ENCODE measurements at regions not wholly inside any gene's neighbourhood (a gene's known extent, or its start where the extent isn't known, plus 50 kb on each side); places are given as distances from the start of the nearest gene placed in this dataset.

- no peak for DNase-seq (ENCODE audit: low spot score)
Measured at GRCh38 chr13:59488436-59488835, 675.3 kb downstream of the DIAPH3 start.

GRCh38 chr13:59490651-59491050, 673.1 kb downstream of the DIAPH3 start:
- no peak for DNase-seq (ENCODE audit: low spot score)

- DNase-seq (ENCODE audit: low spot score), result no peak
Measured at GRCh38 chr13:59492030-59492636, 671.6 kb downstream of the DIAPH3 start.

GRCh38 chr13:59493436-59493965, 670.2 kb downstream of the DIAPH3 start:
- no peak for DNase-seq (ENCODE audit: low spot score)

GRCh38 chr13:59494151-59494550, 669.6 kb downstream of the DIAPH3 start:
- DNase-seq (ENCODE audit: low spot score), result no peak

GRCh38 chr13:59494560-59494970, 669.2 kb downstream of the DIAPH3 start:
- no peak for DNase-seq (ENCODE audit: low spot score)

- DNase-seq (ENCODE audit: low spot score), result no peak
Measured at GRCh38 chr13:59495299-59495698, 668.4 kb downstream of the DIAPH3 start.

- no peak for DNase-seq (ENCODE audit: low spot score)
Measured at GRCh38 chr13:59495936-59496512, 667.7 kb downstream of the DIAPH3 start.

GRCh38 chr13:59497621-59498247, 666.0 kb downstream of the DIAPH3 start:
- DNase-seq (ENCODE audit: low spot score), result no peak

GRCh38 chr13:59501004-59501403, 662.7 kb downstream of the DIAPH3 start:
- no peak for DNase-seq (ENCODE audit: low spot score)

GRCh38 chr13:59504407-59504806, 659.3 kb downstream of the DIAPH3 start:
- DNase-seq (ENCODE audit: low spot score), result no peak

GRCh38 chr13:59510386-59510785, 653.3 kb downstream of the DIAPH3 start:
- DNase-seq (ENCODE audit: low spot score), result no peak

- no peak for DNase-seq (ENCODE audit: low spot score)
Measured at GRCh38 chr13:59513686-59514085, 650.0 kb downstream of the DIAPH3 start.

- no peak for DNase-seq (ENCODE audit: low spot score)
Measured at GRCh38 chr13:59514316-59514715, 649.4 kb downstream of the DIAPH3 start.

GRCh38 chr13:59519819-59520218, 643.9 kb downstream of the DIAPH3 start:
- no peak for DNase-seq (ENCODE audit: low spot score)

- no peak for DNase-seq (ENCODE audit: low spot score)
Measured at GRCh38 chr13:59521549-59521948, 642.2 kb downstream of the DIAPH3 start.

GRCh38 chr13:59522652-59523051, 641.1 kb downstream of the DIAPH3 start:
- no peak for DNase-seq (ENCODE audit: low spot score)

GRCh38 chr13:59527500-59527899, 636.2 kb downstream of the DIAPH3 start:
- DNase-seq (ENCODE audit: low spot score), result no peak

- DNase-seq (ENCODE audit: low spot score), result peak; percentile 55
Measured at GRCh38 chr13:59531571-59532091, 632.1 kb downstream of the DIAPH3 start.

GRCh38 chr13:59532405-59532804, 631.3 kb downstream of the DIAPH3 start:
- no peak for DNase-seq (ENCODE audit: low spot score)

GRCh38 chr13:59533561-59534555, 629.9 kb downstream of the DIAPH3 start:
- DNase-seq (ENCODE audit: low spot score), result no peak

- no peak for DNase-seq (ENCODE audit: low spot score)
Measured at GRCh38 chr13:59534806-59535205, 628.9 kb downstream of the DIAPH3 start.

All from globus pallidus (tissue), 1 donor.